Dermis blood vessel endothelial cell (primary cell): ENCODE measurements at regions not wholly inside any gene's neighbourhood (a gene's known extent, or its start where the extent isn't known, plus 50 kb on each side); places are given as distances from the start of the nearest gene placed in this dataset.

Experiments
- DNase-seq: peaks from one replicate; pipeline ENCODE4 v3.0.0; 2010

GRCh38 chr13:34046457-34046856, 228.5 kb downstream of the RFC3 start:
- no peak for DNase-seq

DNA sequence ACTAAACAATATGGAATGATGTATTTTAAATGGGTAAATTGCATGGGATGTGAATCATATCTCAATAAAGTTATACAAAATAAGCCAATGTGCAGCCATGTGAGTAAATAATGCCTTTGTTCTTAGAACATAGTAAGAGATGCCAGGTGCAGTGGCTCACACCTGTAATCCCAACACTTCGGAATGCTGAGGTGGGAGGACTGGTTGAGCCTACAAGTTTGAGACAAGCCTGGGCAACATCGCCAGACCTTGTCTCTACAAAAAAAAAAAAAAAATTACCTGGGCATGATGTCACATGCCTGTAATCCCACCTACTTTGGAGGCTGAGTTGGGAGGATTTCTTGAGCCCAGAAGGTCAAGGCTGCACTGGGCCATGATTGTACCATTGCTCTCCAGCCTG, 230.7 kb downstream of the RFC3 start:
- DNase-seq: no peak

DNA sequence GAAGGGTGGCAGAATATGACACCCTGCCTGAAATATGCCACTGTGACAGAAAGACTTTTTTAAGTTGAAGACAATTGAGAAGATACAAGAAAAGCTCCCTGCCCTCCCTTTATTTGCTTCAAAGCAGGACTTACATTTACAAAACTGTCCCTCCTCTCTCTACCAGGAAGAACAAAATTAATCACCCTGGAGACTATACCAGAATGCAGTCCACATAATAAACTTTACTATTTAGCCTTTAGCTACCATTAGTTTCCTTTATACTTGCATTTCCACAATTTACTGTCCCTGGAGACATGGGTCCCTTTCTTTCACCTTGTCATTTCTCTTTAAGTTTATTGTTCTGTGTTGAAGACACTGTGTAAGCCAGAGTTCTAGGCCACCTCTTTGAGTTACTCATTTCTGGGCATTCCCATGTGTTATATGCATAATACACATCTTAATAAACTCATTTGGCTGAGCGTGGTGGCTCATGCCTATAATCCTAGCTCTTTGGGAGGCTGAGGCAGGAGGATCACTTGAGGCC, 238.8 kb downstream of the RFC3 start:
- DNase-seq: no peak

DNA sequence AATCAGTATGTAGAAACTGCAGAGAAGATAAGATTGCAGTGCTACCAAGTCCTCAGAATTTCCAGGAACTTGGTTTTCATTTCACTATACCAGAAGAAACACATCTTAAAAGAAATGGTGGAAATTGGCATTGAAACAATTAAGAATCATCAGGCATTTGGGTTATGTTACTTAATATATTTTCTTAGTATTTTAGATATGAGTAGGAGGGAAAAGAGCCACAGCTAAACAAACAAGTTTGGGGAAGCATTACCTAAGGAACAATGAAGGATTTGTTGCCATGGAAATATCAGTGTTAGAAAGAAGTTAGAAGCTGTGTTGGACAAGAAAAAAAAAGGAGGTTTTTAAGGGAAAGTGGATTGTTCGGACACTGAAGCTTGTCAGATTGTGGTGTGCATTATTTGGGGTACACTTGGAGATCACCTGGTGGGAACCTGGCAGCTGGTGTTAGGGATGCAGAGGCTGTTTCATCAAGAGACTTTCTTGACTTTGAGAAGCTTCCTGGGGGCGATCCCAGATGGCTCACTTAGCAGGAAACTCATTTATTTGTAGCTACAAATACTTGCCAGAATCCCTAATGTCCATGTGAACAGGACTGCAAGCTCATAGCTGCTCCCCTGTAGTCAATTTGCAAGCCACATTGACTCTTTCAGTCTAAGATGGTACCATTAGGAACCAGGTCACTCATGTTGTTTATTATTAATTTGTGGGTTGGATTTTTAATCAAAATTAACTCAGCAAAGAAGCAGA, 246.7 kb downstream of the RFC3 start:
- DNase-seq: peak; percentile 18

DNA sequence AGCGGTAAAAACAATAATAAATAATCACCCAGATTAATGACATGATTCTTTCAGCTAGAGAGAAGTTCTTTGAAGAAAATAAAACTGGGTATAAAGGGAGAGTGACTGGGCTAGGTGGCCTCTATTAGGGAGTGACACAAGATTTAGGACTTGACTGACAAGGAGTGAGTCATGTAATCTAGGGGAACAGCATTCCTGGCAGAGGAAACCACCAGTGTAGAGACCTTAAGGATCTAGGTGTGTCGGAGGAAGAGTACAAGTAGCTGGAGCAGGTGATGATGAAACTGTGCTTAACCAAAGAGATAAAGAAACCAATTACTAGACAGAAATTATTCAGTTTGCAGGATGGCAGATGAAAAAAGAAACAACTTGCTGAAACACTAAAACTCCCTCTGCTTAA, 248.0 kb downstream of the RFC3 start:
- no peak for DNase-seq

DNA sequence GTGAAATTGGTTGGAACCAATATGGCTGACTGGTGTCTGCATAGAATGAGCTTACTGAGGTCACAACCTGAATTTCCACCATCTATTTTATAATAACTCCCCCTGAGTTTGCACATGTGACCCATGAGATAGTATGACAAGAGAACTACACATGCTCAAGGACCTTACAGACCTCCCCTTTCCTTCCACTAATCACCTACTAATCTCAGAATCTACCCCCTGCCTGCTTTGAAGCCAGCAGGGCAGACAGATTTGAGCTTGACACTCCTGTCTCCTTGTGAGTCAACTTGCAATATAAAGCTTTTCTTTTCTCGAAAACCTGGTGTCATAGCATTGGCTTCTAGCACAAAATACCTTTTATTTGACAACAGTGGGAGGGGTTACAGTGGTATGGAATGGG, 248.4 kb downstream of the RFC3 start:
- DNase-seq: no peak

- DNase-seq: peak; percentile 22
Observed at GRCh38 chr13:34070006-34070405, 252.1 kb downstream of the RFC3 start.

DNA sequence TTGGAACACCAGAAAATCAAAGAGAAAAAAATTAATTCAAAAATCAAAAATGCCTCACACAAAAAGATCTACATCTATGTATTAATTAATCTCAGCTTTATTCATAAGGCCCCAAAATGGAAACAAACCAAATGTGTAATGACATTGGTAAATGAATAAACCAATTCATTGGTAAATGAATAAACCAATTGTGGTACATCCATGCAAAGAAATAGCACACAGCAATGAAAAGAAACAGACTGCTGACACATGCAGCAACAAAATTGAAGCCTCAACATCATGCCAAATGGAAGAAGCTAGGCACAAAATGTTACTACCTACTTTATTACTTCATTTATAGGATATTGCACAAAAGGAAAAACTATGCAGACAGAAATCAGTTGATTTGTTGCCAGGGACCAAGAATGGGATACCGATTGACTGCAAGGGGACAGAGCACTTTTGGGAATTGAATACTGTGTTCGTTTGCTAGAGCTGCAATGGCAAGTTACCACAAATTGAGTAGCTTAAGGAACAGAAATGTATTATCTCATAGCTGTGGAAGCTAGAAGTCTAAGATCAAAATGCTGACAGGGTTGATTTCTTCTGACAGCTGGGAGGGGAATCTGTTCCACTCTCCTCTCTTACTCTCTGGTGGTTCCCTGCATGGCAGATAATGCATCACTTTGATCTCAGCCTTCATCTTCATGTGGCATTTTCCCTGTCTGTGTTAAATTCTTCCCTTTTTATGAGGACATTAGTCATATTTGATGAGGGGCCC, 252.8 kb downstream of the RFC3 start:
- DNase-seq: no peak

DNA sequence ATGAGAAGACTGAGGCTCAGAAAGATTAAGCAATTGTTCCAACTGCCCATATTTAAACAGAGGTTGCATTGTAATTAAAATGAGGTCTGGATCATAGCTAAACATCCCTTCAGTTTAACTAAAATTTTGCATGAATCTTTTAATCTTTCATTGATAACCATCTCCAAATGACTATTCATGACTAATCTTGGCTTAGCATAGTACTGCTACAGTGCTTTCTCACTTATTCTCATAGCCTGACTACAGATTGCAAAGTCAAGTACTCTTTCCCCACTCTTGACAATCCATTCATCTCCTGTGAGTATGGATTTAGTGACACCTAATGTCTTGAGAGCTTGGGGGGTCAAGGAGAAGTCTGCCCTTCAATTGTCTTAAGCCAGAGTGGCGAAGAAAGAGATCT, 258.4 kb downstream of the RFC3 start:
- no peak for DNase-seq

DNA sequence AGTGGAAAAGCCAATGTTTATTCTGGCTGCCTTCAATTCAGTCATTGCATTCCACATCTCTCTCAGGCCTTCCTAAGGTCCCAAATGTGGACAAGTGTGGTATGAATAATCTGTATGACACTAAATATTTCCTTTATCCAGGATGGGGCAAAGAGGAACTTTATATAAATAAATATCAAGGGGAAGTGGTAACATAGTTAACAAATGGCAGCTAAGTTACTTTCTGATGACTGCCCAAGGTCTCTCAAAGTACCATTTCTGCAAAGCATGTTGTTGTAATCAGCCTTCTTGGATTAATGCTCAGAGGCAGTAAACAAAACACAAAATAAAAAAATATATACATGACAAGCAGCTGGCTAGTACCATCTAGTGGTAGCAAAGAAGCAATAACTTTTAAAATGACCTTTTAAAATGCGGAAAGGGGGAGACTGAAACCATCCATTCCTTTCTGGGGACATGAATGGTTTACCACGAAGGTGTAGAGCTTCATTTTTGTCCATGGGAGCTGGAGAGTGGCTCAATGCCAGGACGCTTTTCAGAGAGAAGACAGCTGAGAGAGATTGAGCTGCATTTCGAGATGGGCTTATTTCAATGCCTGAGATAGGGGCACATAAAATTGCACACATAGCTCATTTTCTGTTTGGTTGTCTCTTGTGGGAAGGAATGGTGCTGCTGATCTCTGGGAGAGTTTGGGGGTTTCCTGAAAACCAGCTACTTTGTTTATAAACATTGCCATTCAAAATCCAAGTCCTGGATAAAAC, 259.2 kb downstream of the RFC3 start:
- DNase-seq: peak; percentile 37

GRCh38 chr13:34078334-34078999, 260.5 kb downstream of the RFC3 start:
- no peak for DNase-seq

GRCh38 chr13:34085204-34085603, 267.3 kb downstream of the RFC3 start:
- DNase-seq: no peak

DNA sequence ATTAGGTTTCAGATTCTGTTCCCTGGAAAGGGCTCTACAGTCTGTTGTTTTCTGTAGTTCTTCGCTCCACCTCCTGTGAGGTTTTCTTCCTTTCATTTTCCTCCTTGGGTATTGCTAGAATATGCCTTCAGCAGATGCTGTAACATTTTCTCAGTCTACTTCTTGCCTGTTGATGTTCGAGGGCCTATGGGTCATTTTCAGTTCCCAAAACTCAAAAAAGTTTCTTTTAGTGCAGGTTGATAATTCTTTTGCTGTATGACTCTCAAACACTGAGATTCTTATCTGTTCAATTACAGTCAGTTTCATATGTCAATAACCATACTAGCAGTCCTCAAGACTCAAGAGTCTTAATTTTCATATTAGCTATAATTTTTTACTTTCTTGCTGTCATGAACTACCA, 268.3 kb downstream of the RFC3 start:
- DNase-seq: no peak

GRCh38 chr13:34087791-34088190, 269.8 kb downstream of the RFC3 start:
- no peak for DNase-seq

DNA sequence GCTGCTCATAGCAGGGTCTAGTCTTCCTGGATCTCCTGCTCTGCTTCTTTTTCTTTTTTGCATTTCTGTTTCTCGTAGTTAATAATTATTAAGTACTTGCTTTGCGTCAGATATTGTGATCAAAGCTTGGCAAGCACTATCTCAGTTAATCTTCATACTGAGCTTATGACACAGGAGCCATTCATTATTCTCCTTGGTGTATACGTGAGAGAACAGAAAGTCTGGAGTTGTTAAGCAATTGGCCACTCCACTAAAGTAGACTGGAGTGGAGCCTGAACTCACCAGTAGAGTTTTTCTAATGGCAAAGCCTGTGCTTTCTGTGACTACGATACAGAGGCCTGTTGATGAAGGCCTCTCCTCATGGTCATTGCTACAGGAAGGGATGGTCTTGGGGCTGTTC, 285.9 kb downstream of the RFC3 start:
- no peak for DNase-seq

DNA sequence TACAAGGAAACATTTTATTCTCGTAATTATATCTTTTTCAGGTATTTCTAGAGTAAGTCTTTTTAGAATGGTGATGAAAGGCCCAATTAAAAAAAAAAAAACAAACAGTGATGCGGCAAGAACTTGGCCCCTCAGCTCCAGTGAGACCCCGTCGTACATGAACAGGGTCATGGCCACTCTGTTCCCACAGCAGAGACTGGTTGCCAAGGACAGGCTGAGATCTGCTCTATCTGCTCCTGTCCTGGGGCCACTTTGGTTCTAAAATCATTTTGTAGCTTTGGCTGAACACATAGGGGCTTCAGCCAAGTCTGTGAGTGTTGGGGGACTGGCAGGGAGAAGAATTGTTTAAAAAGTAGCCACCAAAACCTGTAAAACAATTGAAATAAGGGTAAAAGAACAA, 286.9 kb downstream of the RFC3 start:
- no peak for DNase-seq

DNA sequence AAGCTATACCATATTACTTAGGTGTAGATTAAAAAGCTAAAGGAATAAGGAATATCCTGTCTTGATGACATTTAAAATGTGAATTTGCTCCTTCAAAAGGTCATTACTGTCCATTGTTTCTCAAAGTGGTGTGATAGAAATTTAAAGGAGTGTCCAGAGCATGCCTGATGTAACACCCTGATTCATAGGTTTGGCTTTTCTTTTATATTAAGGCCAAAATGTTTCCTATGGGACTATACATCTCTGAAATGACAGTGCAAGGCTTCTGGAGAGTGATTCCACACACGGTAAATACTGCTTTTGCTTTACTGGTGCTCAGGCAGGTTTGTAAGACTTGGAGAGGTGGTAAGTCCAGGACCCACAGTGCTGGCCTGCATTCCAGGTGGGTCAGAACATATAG, 289.9 kb downstream of the RFC3 start:
- no peak for DNase-seq

- DNase-seq: no peak
Observed at GRCh38 chr13:34108410-34108809, 290.5 kb downstream of the RFC3 start.

- no peak for DNase-seq
Observed at GRCh38 chr13:34114581-34114980, 296.6 kb downstream of the RFC3 start.

GRCh38 chr13:34116651-34117050, 298.7 kb downstream of the RFC3 start:
- DNase-seq: no peak

DNA sequence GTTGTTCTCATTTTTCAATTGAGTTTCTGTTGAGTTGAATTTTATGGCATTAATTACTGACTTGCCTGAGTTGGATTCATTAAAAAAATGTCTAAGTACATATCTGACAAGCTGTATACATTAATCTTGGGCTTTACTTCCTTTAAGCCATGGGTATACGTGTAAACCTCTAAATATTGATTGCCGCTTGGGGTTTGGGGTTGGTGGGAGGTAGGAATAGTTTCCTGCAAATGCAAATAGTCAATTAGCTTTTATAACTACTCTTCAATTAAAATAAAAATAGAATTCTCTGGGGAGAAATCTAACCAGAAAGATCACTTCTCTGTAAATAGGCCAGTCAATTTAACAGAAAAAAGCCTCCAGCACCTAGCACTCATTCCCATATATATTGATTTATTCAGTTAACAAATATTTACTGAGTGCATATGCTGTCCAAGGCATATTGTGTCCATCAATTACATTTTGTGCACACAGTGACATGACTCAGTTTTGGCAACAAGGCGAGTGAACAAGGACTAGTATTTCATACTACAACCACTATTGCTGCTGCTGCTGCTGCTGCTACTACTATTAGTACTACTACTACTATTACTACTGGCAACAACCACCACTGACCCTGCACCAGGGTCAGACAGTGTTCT, 306.8 kb downstream of the RFC3 start:
- DNase-seq: no peak

DNA sequence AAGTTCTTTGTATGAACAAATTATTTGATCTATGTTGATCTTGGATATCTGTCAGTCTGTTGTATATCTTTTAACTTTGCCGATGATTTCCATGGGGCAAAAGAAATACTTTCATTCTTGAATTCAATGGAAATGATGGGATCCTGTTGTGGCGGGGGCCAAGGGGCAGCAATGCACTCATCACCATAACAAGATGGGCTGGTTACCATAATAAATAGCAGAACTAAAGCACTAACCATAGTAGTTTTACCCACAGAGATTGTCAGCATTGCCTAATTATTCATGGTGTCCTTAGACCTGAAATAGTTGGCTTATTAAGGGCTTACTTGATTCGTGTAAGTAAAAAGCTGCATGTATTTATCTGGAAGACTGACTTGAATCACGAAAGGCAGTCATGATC, 309.6 kb downstream of the RFC3 start:
- no peak for DNase-seq
